Ovary (tissue), 3 donors: ENCODE measurements at regions not wholly inside any gene's neighbourhood (a gene's known extent, or its start where the extent isn't known, plus 50 kb on each side); places are given as distances from the start of the nearest gene placed in this dataset.

Experiments used
- POLR2A ChIP-seq: fragments of 450-650 bp; IDR thresholded peaks from one replicate; pipeline ENCODE4 v1.6.1; 2017; ENCODE audit warnings: antibody characterized with exemption, mild to moderate bottlenecking, moderate library complexity
- TF ChIP-seq, protein P1 (sequence below), 3 donors: fragments of 450-650 bp in 2 of 3; fragments of 200-600 bp in 1 of 3; IDR thresholded peaks; one replicate each; pipeline versions ENCODE4 v1.5.1 to v1.8.0; 2016 to 2022; ENCODE audit warnings: antibody characterized with exemption in 3 of 3, mild to moderate bottlenecking in 1 of 3
- donor health status: DM: no; HTN: no; CAD: no.

DNA sequence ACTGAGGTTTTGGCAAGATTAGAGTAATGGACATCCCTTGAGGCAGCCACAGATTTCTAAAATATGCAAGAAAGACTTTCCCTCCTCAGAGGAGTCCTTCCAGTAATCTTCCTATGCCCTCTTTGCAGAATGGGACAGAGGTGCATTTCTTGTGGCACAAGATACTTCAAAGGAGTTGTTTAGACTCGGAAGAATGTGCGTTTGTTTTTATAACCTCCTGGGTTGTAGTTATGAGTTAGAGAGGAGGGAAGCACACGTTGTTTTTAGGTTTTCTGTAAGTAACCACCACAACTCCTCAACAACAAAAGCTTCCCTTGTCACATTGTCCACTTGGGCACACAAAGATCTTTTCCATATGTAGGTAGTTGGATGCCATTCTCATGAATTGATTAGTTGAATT lies 78.1 kb upstream of the GLI3 start:
- TF ChIP-seq, protein P1, sequence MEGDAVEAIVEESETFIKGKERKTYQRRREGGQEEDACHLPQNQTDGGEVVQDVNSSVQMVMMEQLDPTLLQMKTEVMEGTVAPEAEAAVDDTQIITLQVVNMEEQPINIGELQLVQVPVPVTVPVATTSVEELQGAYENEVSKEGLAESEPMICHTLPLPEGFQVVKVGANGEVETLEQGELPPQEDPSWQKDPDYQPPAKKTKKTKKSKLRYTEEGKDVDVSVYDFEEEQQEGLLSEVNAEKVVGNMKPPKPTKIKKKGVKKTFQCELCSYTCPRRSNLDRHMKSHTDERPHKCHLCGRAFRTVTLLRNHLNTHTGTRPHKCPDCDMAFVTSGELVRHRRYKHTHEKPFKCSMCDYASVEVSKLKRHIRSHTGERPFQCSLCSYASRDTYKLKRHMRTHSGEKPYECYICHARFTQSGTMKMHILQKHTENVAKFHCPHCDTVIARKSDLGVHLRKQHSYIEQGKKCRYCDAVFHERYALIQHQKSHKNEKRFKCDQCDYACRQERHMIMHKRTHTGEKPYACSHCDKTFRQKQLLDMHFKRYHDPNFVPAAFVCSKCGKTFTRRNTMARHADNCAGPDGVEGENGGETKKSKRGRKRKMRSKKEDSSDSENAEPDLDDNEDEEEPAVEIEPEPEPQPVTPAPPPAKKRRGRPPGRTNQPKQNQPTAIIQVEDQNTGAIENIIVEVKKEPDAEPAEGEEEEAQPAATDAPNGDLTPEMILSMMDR (IDR thresholded peaks at IDR 0.05) = no peak
- TF ChIP-seq POLR2A = no peak
